ENCODE measurements at regions not wholly inside any gene's neighbourhood (a gene's known extent, or its start where the extent isn't known, plus 50 kb on each side); places are given as distances from the start of the nearest gene placed in this dataset.

GRCh38 chr2:147647816-147648215 lies 197.0 kb upstream of the ACVR2A start:
- no peak for DNase-seq

DNA sequence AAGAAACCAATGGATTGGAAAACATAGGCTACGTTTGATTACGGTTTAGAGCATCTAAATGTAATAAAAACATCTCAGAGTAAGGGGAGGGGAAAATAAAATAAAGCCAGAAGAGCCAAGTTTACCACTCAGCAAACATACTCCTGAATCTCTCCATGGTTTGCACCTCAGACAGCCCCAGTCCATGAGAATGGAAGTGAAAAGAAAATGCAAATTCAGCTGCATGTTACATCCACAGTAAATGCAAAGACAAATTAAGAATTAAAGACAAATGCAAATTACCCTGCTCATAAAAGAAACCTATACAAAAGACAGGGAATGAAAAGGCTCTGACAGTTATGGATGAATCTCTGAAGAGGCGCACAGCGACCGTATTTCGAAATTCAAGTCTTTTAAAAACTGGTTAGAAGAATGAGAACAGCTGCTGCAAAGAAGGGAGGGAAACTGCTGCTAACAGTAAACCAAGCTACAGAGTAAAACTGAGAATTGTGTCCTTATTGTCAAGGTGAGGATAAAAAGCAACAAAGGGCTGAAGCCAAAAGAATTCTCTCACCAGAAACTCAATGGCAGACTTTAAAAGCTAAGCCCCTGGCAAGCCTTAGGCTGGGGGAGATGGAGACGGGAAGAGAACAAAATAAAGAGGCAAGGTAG lies 197.9 kb upstream of the ACVR2A start:
- no peak for DNase-seq

- DNase-seq = no peak
These were observed 200.3 kb upstream of the ACVR2A start for GRCh38 chr2:147644491-147644890.

GRCh38 chr2:147642765-147643164 lies 202.1 kb upstream of the ACVR2A start:
- no peak for DNase-seq

- no peak for DNase-seq
These were observed 203.2 kb upstream of the ACVR2A start for GRCh38 chr2:147641651-147642050.

GRCh38 chr2:147639891-147640290 lies 204.9 kb upstream of the ACVR2A start:
- no peak for DNase-seq

DNA sequence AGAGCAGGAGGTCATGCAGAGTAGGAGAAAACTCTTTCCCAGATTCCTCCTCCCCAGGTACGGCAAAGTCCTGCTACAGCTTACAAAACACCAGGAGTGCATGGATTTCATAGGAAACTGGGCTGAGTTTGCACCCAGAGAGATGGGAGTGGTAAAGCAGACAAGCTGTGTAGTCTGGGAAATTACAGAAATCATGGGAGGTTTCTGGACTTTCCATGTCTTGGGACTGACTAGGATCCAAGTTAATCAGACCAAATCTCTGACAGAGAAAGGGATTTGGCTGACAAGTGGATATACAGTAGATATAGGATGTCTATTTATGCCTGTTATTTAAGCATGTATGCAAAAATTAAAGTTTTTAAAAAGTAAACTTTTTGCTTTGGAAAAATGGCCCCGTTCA lies 205.4 kb upstream of the ACVR2A start:
- no peak for DNase-seq

GRCh38 chr2:147636886-147637285 lies 207.9 kb upstream of the ACVR2A start:
- DNase-seq = no peak

GRCh38 chr2:147636238-147636882 lies 208.5 kb upstream of the ACVR2A start:
- DNase-seq = no peak

DNA sequence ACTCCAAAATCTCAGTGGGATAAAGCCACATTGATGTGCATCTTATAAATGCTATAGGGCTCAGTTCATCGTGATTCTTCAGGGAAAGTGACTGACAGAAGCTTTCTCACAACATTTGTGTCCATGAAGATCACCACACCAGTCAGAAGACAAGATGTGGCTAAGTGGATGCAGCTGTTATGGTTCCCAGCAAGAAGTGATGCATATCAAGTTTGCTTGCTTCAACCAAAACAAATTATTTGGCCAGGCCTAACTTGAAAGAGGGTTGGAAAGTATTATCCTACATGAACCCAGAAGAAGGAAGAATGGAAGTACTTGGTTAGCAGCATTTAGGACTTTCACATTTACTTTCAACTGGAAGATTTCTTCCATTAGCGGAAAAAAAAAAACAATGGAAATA lies 210.0 kb upstream of the ACVR2A start:
- DNase-seq = no peak

DNA sequence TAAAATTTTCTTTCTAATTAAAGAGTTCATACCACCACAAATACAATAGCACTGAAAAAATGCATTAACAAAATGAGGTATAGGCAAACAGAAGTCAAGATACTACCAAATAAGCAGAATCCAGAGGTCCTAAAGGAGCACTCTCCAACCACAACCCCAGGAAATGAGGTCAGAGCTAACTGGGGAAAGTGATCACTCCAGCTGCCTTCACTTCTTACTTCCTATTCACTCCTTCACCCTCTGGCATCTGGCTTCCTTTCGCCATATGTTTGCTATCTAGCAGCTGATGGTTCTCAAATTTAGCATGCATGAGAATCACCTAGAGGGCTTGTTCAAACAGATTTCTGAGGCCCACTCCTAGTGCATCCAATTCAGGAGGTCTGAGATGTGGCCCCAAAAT lies 212.6 kb upstream of the ACVR2A start:
- DNase-seq = no peak

- no peak for DNase-seq
These were observed 213.5 kb upstream of the ACVR2A start for GRCh38 chr2:147631294-147631693.

DNA sequence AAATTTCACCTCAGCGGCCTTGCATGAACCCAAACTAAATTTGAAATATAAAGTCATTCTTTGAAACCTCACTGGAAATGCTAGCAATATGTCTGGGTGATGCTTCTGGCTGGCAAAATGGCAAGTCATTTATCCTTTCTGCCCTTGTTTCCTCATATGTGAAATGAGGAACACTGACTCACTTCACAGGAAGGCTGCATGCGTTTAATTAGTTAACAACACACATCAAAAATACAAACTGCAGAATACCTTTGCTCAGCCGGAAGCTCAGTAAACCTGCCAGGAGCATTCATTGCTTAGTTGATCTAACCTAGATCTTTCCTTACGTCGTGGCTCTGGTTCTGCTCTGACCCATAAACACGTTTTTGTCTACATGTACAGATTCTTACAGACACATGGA lies 214.2 kb upstream of the ACVR2A start:
- DNase-seq = no peak

GRCh38 chr2:147628971-147629421 lies 215.8 kb upstream of the ACVR2A start:
- no peak for DNase-seq

DNA sequence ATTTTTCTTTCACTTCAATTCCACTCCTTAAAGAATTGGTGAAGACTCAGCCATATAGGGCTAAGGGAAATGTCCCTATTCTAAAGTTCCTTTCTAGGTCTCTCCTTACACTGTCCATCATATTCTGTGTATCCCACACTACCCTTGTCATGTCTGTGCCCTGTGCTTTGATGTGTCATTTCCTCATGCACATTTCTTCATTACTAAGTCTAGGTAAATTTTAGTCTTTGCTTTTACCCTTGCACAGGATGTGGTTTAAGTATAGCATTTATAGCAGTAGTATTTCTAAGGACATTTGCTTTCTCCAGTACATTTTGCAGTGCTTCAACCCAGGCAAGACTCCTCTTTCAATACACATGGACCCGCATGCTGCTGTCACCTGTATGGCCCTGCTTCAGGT lies 221.5 kb upstream of the ACVR2A start:
- no peak for DNase-seq

- no peak for DNase-seq
These were observed 223.1 kb upstream of the ACVR2A start for GRCh38 chr2:147621656-147622197.

DNA sequence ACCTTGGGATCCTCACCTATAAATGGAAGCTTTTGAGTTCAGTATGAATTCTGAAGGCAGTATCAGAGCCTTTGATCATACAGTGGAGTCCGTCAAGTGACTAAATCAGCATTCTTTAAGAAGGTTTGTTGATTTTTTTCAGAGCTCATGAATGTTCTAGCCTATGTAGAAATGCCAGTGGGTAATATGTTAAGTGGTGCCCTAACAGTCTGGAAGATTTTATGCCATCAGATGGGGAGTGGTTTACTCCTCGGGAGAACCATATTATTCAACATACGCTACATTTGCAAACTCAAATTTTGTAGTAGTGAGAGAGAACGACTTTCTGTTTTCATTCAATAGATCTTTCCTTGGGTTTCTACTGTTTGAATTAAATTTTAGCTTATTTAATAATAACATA lies 225.0 kb upstream of the ACVR2A start:
- DNase-seq = no peak

GRCh38 chr2:147615726-147616125 lies 229.1 kb upstream of the ACVR2A start:
- no peak for DNase-seq

GRCh38 chr2:147614979-147615470 lies 229.8 kb upstream of the ACVR2A start:
- DNase-seq = no peak

- DNase-seq = no peak
These were observed 230.4 kb upstream of the ACVR2A start for GRCh38 chr2:147614471-147614870.

- DNase-seq = no peak
These were observed 234.3 kb upstream of the ACVR2A start for GRCh38 chr2:147610496-147611040.

- DNase-seq = no peak
These were observed 235.5 kb upstream of the ACVR2A start for GRCh38 chr2:147609301-147609700.

DNA sequence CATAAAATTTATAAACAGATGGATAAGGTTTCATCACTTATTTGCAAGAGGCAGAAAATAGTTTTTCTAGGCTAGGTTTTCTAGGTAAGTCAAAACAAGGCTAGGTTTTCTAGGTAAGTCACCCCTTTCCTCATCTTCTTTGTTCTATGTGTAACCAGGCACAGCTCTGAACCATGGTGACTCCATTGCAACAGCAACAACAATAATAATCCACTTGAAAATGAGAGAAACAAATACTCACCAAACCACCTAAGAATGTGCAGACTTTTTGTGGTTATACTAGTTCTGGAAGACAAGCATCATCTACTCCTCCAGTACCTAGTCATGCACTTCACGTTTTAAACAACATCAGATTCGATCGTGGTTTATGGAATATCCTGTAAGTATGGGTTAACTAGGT lies 237.4 kb upstream of the ACVR2A start:
- no peak for DNase-seq

- DNase-seq = no peak
These were observed 241.0 kb upstream of the ACVR2A start for GRCh38 chr2:147603876-147604275.

All from activated gamma-delta T cell treated with Interleukin-2 at 50 U/mL for 16 hours (primary cell).